HL-60 (cell line): ENCODE measurements at regions not wholly inside any gene's neighbourhood (a gene's known extent, or its start where the extent isn't known, plus 50 kb on each side); places are given as distances from the start of the nearest gene placed in this dataset.

ENCODE experiments used
- GABPA ChIP-seq: IDR thresholded peaks from 2 replicates; pipeline ENCODE4 v1.6.1; 2012; ENCODE audit warnings: low read depth
- POLR2AphosphoS5 ChIP-seq: IDR thresholded peaks from 2 replicates; pipeline ENCODE4 v1.6.1; 2012; ENCODE audit warnings: low read depth
- REST ChIP-seq: IDR thresholded peaks from 2 replicates; pipeline ENCODE4 v1.6.1; 2012; ENCODE audit warnings: low read depth; ENCODE audit not compliant: insufficient replicate concordance
- SPI1 ChIP-seq: IDR thresholded peaks from 2 replicates; pipeline ENCODE4 v1.6.1; 2012; ENCODE audit warnings: low read depth, mild to moderate bottlenecking, borderline replicate concordance
- TF ChIP-seq, protein P1 (sequence below): IDR thresholded peaks from one replicate; pipeline ENCODE4 v1.5.1; 2011; ENCODE audit warnings: low read length, control low read depth, inconsistent platforms; ENCODE audit not compliant: insufficient read depth

DNA sequence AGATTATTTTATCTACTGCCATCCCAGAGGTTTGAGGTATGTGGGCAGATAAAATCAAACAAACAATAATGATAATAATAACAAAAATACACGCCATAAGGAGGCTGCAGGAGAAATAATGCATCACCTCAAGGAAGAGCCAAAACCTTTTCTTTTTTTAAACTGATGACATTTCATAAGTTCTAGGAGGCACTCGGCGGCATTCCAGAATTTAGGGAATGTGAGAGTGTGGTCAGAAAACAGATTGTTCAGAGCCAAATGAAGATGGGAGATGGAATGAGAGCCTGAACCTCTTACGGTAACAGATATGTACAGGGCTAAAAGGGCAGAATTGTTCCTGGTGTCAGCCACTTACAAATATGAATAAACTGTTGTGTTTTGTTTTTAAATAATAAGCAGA is 615.0 kb upstream of the CHD1 start:
- TF ChIP-seq REST = no peak
- TF ChIP-seq GABPA = no peak
- TF ChIP-seq, protein P1, sequence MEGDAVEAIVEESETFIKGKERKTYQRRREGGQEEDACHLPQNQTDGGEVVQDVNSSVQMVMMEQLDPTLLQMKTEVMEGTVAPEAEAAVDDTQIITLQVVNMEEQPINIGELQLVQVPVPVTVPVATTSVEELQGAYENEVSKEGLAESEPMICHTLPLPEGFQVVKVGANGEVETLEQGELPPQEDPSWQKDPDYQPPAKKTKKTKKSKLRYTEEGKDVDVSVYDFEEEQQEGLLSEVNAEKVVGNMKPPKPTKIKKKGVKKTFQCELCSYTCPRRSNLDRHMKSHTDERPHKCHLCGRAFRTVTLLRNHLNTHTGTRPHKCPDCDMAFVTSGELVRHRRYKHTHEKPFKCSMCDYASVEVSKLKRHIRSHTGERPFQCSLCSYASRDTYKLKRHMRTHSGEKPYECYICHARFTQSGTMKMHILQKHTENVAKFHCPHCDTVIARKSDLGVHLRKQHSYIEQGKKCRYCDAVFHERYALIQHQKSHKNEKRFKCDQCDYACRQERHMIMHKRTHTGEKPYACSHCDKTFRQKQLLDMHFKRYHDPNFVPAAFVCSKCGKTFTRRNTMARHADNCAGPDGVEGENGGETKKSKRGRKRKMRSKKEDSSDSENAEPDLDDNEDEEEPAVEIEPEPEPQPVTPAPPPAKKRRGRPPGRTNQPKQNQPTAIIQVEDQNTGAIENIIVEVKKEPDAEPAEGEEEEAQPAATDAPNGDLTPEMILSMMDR = no peak
- no peak for TF ChIP-seq POLR2AphosphoS5
- no peak for TF ChIP-seq SPI1
